ENCODE measurements at regions not wholly inside any gene's neighbourhood (a gene's known extent, or its start where the extent isn't known, plus 50 kb on each side); places are given as distances from the start of the nearest gene placed in this dataset.

- Histone ChIP-seq H2AFZ (ENCODE audit: low read length) (no peak overlapping the region), H4K20me1 (ENCODE audit: insufficient read depth, low read length) (no peaks in the 10 kb centered on the region), H3K27me3 (ENCODE audit: control insufficient read depth in 1 of 2, insufficient read depth in 2 of 2, low read length in 2 of 2) (no peaks in the 10 kb centered on the region), H3K9ac (ENCODE audit: insufficient read depth, low read depth, low read length) (no peak overlapping the region), H3K4me2 (ENCODE audit: low read depth, low read length) (no peak overlapping the region), H3K9me3 (ENCODE audit: low read length) (no peaks in the 10 kb centered on the region), H3K27ac (ENCODE audit: extremely low read length, insufficient read depth, low read length) (no peak overlapping the region), H3K36me3 (replicated peaks in 1 of 2; ENCODE audit: control insufficient read depth in 1 of 2, insufficient read depth in 2 of 2, low read length in 2 of 2) (no peaks in the 10 kb centered on the region), H3K4me1 (ENCODE audit: insufficient read depth, low read length) (peaks cover 10% of the 10 kb centered on the region; the same call in 1 of the 2 replicates), H3K4me3 (replicated peaks in 1 of 3; ENCODE audit: insufficient read depth in 1 of 3, low read depth in 2 of 3, low read length in 3 of 3) (no peak overlapping the region), H3K79me2 (ENCODE audit: insufficient read depth, low read length) (no peaks in the 10 kb centered on the region)
- 57% methylated on average over 8 of the region's 8 CpGs for WGBS (ENCODE audit: low lambda C conversion rate)
- intact Hi-C loops (cut with micrococcal nuclease; ENCODE audit: unreplicated experiment), result no loop called here
- ChIA-PET POLR2A (no interaction called here), CTCF (ENCODE audit: low intra/inter-chr PET ratio, low total read pairs) (no interaction called here)
- BruUV-seq (replicated peaks), result no TSS peak
- no peak for ATAC-seq
- in situ Hi-C loops (cut with HindIII; ENCODE audit: extremely low pct_ligation_motif_present, low pct_unique_long_range_greater_than_20kb), result no loop called here
- DNase-seq (ENCODE audit: low spot score), result no peak
- FAIRE-seq, result no peak
- TF ChIP-seq SRSF1 (optimal IDR thresholded peaks at IDR 0.05; ENCODE audit: low read depth, low read length) (no peak), FOXA1 (IDR thresholded peaks at IDR 0.05) (no peak), FOXA1 (CRISPR knock-in tag; IDR thresholded peaks at IDR 0.05) (no peak), ZNF431 (CRISPR knock-in tag; IDR thresholded peaks at IDR 0.05; ENCODE audit: borderline replicate concordance, low read depth) (no peak), ZNF616 (CRISPR knock-in tag; IDR thresholded peaks at IDR 0.05; ENCODE audit: low read depth) (no peak), NKX3-1 (CRISPR knock-in tag; IDR thresholded peaks at IDR 0.05) (no peak), POGK (CRISPR knock-in tag; conservative IDR thresholded peaks at IDR 0.05) (no peak), ISL2 (CRISPR knock-in tag; IDR thresholded peaks at IDR 0.05) (no peak), TARDBP (CRISPR knock-in tag; IDR thresholded peaks at IDR 0.05) (no peak), HOXA3 (CRISPR knock-in tag; IDR thresholded peaks at IDR 0.05) (no peak), ZNF367 (CRISPR knock-in tag; IDR thresholded peaks at IDR 0.05; ENCODE audit: borderline replicate concordance) (no peak), ARID5B (CRISPR knock-in tag; IDR thresholded peaks at IDR 0.05) (no peak), ZFP36L1 (CRISPR knock-in tag; IDR thresholded peaks at IDR 0.05) (no peak), TRIM22 (IDR thresholded peaks at IDR 0.05) (no peak), ZNF10 (CRISPR knock-in tag; IDR thresholded peaks at IDR 0.05; ENCODE audit: borderline replicate concordance, low read depth) (no peak), PHF8 (CRISPR knock-in tag; IDR thresholded peaks at IDR 0.05) (no peak), MED1 (CRISPR knock-in tag; IDR thresholded peaks at IDR 0.05) (no peak), ZBTB44 (CRISPR knock-in tag; IDR thresholded peaks at IDR 0.05) (no peak), ZNF143 (CRISPR knock-in tag; IDR thresholded peaks at IDR 0.05) (no peak)
These were observed 298.9 kb downstream of the CSNK1G3 start for GRCh38 chr5:123810746-123811340.
